K562 (cell line): ENCODE measurements at regions not wholly inside any gene's neighbourhood (a gene's known extent, or its start where the extent isn't known, plus 50 kb on each side); places are given as distances from the start of the nearest gene placed in this dataset.

Experiments
- ATAC-seq: fragments of 200-7000 bp; cut with Tn5 transposase; 3 replicates; pipeline ENCODE4 v1.9.1; 2020; ENCODE audit warnings: moderate library complexity
- BruUV-seq: library from RNA; stranded (reverse); fragments of 400-500 nt; replicated peaks from 2 replicates; lab custom pipeline; 2021; lab: Mats Ljungman, UMichigan
- CTCF ChIA-PET: fragments of 300-600 bp; formaldehyde crosslinking; extraction: SDS; loops from one replicate; lab custom pipeline; 2021; ENCODE audit warnings: low intra/inter-chr PET ratio; lab: Yijun Ruan, JAX
- POLR2A ChIA-PET: fragments of 300-600, 350-650 bp; sonication (Branson Sonifier 250); formaldehyde crosslinking; extraction: SDS; loops from one replicate; lab custom pipeline; 2021; ENCODE audit warnings: antibody characterized with exemption, inconsistent platforms; lab: Yijun Ruan, JAX
- DNase-seq, 4 experiments: peaks; one replicate each; pipeline versions ENCODE4 v3.0.0 to v3.0.0-alpha.2; 2011 to 2018; ENCODE audit warnings: low spot score in 3 of 4, mixed read lengths in 3 of 4; ENCODE audit errors: extremely low read depth in 1 of 4
- FAIRE-seq: peaks from 2 replicates; lab custom pipeline; 2011; peaks lifted over from hg19 to GRCh38; lab: Jason Lieb, UNC
- H2AFZ ChIP-seq: 2 replicates; pipeline ENCODE4 v1.6.0; 2011; ENCODE audit warnings: low read depth, low read length, control low read depth, inconsistent platforms
- H3K27ac ChIP-seq: fragments of 200-600 bp; 3 replicates; pipeline ENCODE4 v1.8.0; 2011; ENCODE audit warnings: low read depth, mild to moderate bottlenecking, control low read depth, inconsistent platforms, low read length, moderate library complexity, mixed read lengths; ENCODE audit errors: extremely low read depth
- H3K27me3 ChIP-seq, 2 experiments: fragments of 300-600 bp in 1 of 2; 2 replicates in 1 of 2; 3 replicates in 1 of 2; pipeline versions ENCODE4 v1.6.0 to v1.8.0; 2011; ENCODE audit warnings: inconsistent platforms in 2 of 2, low read length in 2 of 2, mild to moderate bottlenecking in 1 of 2, mixed read lengths in 1 of 2, moderate library complexity in 1 of 2; ENCODE audit not compliant: control insufficient read depth in 2 of 2, insufficient read depth in 2 of 2
- H3K36me3 ChIP-seq: fragments of 300-600 bp; 3 replicates; pipeline ENCODE4 v1.8.0; 2011; ENCODE audit warnings: mild to moderate bottlenecking, low read length, inconsistent platforms; ENCODE audit not compliant: control insufficient read depth, insufficient read depth
- H3K4me1 ChIP-seq, 2 experiments: fragments of 200-600 bp in 1 of 2; replicated peaks in 1 of 2; 2 replicates in 1 of 2; 3 replicates in 1 of 2; pipeline versions ENCODE4 v1.5.1 to v1.8.0; 2011; ENCODE audit warnings: inconsistent platforms in 2 of 2, low read length in 2 of 2, mild to moderate bottlenecking in 1 of 2, mixed read lengths in 1 of 2, moderate library complexity in 1 of 2; ENCODE audit not compliant: control insufficient read depth in 2 of 2, insufficient read depth in 2 of 2
- H3K4me2 ChIP-seq: 2 replicates; pipeline ENCODE4 v1.6.1; 2011; ENCODE audit warnings: low read length, control low read depth, inconsistent platforms, mixed read lengths; ENCODE audit not compliant: insufficient read depth
- H3K4me3 ChIP-seq: fragments of 200-600 bp; sonication (generic), shearing (Covaris generic); 2 replicates; pipeline ENCODE4 v1.5.1; 2016; ENCODE audit warnings: control low read depth, inconsistent platforms
- H3K79me2 ChIP-seq: fragments of 200-600 bp; 3 replicates; pipeline ENCODE4 v1.8.0; 2011; ENCODE audit warnings: low read length, inconsistent platforms; ENCODE audit not compliant: control insufficient read depth, insufficient read depth
- H3K9ac ChIP-seq, 2 experiments: 2 replicates each; pipeline versions ENCODE4 v1.6.0 to v1.6.1; 2011; ENCODE audit warnings: low read depth in 2 of 2, low read length in 2 of 2, control low read depth in 1 of 2, inconsistent platforms in 1 of 2, mild to moderate bottlenecking in 1 of 2, mixed read lengths in 1 of 2; ENCODE audit not compliant: insufficient read depth in 1 of 2
- H3K9me1 ChIP-seq: one replicate; pipeline ENCODE4 v1.6.0; 2011; ENCODE audit warnings: inconsistent platforms, mild to moderate bottlenecking, low read length, moderate library complexity; ENCODE audit not compliant: control insufficient read depth, insufficient read depth
- H3K9me3 ChIP-seq: replicated peaks from 2 replicates; pipeline ENCODE4 v1.5.1; 2011; ENCODE audit warnings: low read depth, low read length, inconsistent platforms; ENCODE audit not compliant: control insufficient read depth, insufficient read depth
- H4K20me1 ChIP-seq: replicated peaks from 2 replicates; pipeline ENCODE4 v1.6.1; 2011; ENCODE audit warnings: low read length, inconsistent platforms, mixed read lengths; ENCODE audit not compliant: control insufficient read depth, insufficient read depth
- DACH1 ChIP-seq: fragments of 450-650 bp; IDR thresholded peaks from 2 replicates; pipeline ENCODE4 v1.6.1; 2018; ENCODE audit not compliant: partially characterized antibody
- ETV6 ChIP-seq, 3 experiments: fragments of 150-350 bp in 1 of 3; sonication (generic) in 1 of 3; formaldehyde crosslinking in 1 of 3; IDR thresholded peaks; 2 replicates each; pipeline versions ENCODE4 v1.6.1 to v1.8.0; 2014 to 2022; ENCODE audit warnings: borderline replicate concordance in 2 of 3, low read depth in 2 of 3, antibody characterized with exemption in 1 of 3, low read length in 1 of 3, mild to moderate bottlenecking in 1 of 3, missing genetic modification reagents in 1 of 3
- KAT7 ChIP-seq: sonication (generic); formaldehyde crosslinking; IDR thresholded peaks from 2 replicates; pipeline ENCODE4 v1.8.0; 2022; ENCODE audit warnings: missing genetic modification reagents, mild to moderate bottlenecking, borderline replicate concordance
- MEIS2 ChIP-seq: fragments of 450-650 bp; IDR thresholded peaks from 2 replicates; pipeline ENCODE4 v1.6.1; 2014; ENCODE audit warnings: mild to moderate bottlenecking; ENCODE audit not compliant: partially characterized antibody
- RBM25 ChIP-seq: fragments of 200-400 bp; formaldehyde crosslinking; IDR thresholded peaks from 2 replicates; pipeline ENCODE4 v1.6.1; 2018; ENCODE audit warnings: low read length, low read depth, moderate library complexity; ENCODE audit not compliant: severe bottlenecking
- ZNF589 ChIP-seq: fragments of 200-800 bp; sonication (Bioruptor generic); IDR thresholded peaks from 2 replicates; pipeline ENCODE4 v1.6.1; 2016; ENCODE audit warnings: low read depth, missing genetic modification characterization, missing compliant biosample characterization
- WGBS: fragments of 100-300 bp; shearing (Covaris generic); methylation state at CpG from one replicate; pipeline ENCODE4 v1.1.6; 2016; ENCODE audit warnings: low coverage, mixed read lengths; ENCODE audit not compliant: insufficient coverage; ENCODE audit errors: missing lambda C conversion rate; 5-methylcytosine and 5-hydroxymethylcytosine counted together
- in situ Hi-C: fragments of 300-500 bp; cut with MboI; formaldehyde crosslinking; loops from 4 replicates; pipeline ENCODE4 v1.15.0; 2018; ENCODE audit warnings: inconsistent platforms, mixed read lengths
- intact Hi-C: fragments of 100-400 bp; cut with micrococcal nuclease; formaldehyde crosslinking; loops from 2 replicates; pipeline ENCODE4 v1.14.2; 2022
- TF ChIP-seq, protein P1 (sequence below): fragments of 200-800 bp; sonication (Bioruptor generic); IDR thresholded peaks from 2 replicates; pipeline ENCODE4 v1.6.1; 2016; ENCODE audit warnings: missing genetic modification characterization, missing compliant biosample characterization
- TF ChIP-seq, protein P2 (sequence below): fragments of 450-650 bp; formaldehyde crosslinking; IDR thresholded peaks from 2 replicates; pipeline ENCODE4 v1.4.0; 2022; ENCODE audit warnings: mild to moderate bottlenecking, moderate library complexity

DNA sequence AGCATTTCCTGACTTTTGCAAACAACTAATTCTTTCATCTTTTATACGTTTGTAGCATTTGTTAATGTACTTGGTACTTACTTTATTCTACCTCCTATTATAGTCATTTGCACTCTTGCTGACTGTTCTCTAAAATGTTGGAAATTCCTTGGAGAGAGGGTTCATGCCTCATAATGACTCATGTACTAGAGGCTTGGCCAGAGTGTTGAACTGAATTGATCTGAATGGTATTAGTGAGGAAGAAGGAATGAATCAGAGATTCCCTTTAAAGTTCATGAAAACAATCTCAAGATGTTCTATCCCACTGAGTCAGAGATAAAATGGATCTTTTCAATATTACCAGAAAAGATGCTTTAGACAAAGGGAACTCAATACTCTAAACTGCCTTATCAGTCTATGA is 383.4 kb downstream of the SEC16B start:
- H3K27ac ChIP-seq: no peak overlapping the region
- TF ChIP-seq ZNF589 (CRISPR knock-in tag) (no peak), DACH1 (no peak), MEIS2 (no peak), KAT7 (CRISPR knock-in tag) (no peak), RBM25 (no peak), ETV6 (IDR thresholded peaks at IDR 0.05; ENCODE audit: borderline replicate concordance in 1 of 2, low read depth in 2 of 2, low read length in 1 of 2) (no peak), ETV6 (CRISPR knock-in tag; IDR thresholded peaks at IDR 0.05; ENCODE audit: borderline replicate concordance) (no peak)
- TF ChIP-seq, protein P1, sequence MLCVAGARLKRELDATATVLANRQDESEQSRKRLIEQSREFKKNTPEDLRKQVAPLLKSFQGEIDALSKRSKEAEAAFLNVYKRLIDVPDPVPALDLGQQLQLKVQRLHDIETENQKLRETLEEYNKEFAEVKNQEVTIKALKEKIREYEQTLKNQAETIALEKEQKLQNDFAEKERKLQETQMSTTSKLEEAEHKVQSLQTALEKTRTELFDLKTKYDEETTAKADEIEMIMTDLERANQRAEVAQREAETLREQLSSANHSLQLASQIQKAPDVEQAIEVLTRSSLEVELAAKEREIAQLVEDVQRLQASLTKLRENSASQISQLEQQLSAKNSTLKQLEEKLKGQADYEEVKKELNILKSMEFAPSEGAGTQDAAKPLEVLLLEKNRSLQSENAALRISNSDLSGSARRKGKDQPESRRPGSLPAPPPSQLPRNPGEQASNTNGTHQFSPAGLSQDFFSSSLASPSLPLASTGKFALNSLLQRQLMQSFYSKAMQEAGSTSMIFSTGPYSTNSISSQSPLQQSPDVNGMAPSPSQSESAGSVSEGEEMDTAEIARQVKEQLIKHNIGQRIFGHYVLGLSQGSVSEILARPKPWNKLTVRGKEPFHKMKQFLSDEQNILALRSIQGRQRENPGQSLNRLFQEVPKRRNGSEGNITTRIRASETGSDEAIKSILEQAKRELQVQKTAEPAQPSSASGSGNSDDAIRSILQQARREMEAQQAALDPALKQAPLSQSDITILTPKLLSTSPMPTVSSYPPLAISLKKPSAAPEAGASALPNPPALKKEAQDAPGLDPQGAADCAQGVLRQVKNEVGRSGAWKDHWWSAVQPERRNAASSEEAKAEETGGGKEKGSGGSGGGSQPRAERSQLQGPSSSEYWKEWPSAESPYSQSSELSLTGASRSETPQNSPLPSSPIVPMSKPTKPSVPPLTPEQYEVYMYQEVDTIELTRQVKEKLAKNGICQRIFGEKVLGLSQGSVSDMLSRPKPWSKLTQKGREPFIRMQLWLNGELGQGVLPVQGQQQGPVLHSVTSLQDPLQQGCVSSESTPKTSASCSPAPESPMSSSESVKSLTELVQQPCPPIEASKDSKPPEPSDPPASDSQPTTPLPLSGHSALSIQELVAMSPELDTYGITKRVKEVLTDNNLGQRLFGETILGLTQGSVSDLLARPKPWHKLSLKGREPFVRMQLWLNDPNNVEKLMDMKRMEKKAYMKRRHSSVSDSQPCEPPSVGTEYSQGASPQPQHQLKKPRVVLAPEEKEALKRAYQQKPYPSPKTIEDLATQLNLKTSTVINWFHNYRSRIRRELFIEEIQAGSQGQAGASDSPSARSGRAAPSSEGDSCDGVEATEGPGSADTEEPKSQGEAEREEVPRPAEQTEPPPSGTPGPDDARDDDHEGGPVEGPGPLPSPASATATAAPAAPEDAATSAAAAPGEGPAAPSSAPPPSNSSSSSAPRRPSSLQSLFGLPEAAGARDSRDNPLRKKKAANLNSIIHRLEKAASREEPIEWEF (CRISPR knock-in tag): no peak
- TF ChIP-seq, protein P2, sequence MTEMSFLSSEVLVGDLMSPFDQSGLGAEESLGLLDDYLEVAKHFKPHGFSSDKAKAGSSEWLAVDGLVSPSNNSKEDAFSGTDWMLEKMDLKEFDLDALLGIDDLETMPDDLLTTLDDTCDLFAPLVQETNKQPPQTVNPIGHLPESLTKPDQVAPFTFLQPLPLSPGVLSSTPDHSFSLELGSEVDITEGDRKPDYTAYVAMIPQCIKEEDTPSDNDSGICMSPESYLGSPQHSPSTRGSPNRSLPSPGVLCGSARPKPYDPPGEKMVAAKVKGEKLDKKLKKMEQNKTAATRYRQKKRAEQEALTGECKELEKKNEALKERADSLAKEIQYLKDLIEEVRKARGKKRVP (CRISPR knock-in tag): no peak
- no peaks in the 10 kb centered on the region for H4K20me1 ChIP-seq
- H3K36me3 ChIP-seq: no peaks in the 10 kb centered on the region
- no peaks in the 10 kb centered on the region for H3K27me3 ChIP-seq
- no peak overlapping the region for H3K4me2 ChIP-seq
- ChIA-PET POLR2A (no interaction called here), CTCF (no interaction called here)
- in situ Hi-C loops: no loop called here
- FAIRE-seq (no peak), DNase-seq (no peak), ATAC-seq (no peak)
- H3K4me3 ChIP-seq: no peak overlapping the region
- H3K9ac ChIP-seq: no peak overlapping the region
- intact Hi-C loops: no loop called here
- no peak overlapping the region for H2AFZ ChIP-seq
- no TSS peak for BruUV-seq
- H3K79me2 ChIP-seq: no peaks in the 10 kb centered on the region
- H3K4me1 ChIP-seq: no peaks in the 10 kb centered on the region
- 0% methylated on average over 1 of the region's 1 CpG for WGBS
- no peaks in the 10 kb centered on the region for H3K9me1 ChIP-seq
- H3K9me3 ChIP-seq: no peaks in the 10 kb centered on the region; the same call in 1 of the 2 replicates
